Stimulated activated CD8-positive, alpha-beta memory T cell treated with anti-CD3 and anti-CD28 coated beads, Interleukin-7, amount 100 ng/mL, for 1 hour (primary cell): ENCODE measurements at regions not wholly inside any gene's neighbourhood (a gene's known extent, or its start where the extent isn't known, plus 50 kb on each side); places are given as distances from the start of the nearest gene placed in this dataset.
"Not testable (repeated sequence)": the region's sequence is repeated elsewhere in the genome, so short reads cannot be mapped to it uniquely, and the experiment has no call there.

Experiments
- DNase-seq, 2 donors: peaks; one replicate each; pipeline ENCODE4 v3.0.0-alpha.2; 2020; ENCODE audit warnings: low read depth in 2 of 2

DNA sequence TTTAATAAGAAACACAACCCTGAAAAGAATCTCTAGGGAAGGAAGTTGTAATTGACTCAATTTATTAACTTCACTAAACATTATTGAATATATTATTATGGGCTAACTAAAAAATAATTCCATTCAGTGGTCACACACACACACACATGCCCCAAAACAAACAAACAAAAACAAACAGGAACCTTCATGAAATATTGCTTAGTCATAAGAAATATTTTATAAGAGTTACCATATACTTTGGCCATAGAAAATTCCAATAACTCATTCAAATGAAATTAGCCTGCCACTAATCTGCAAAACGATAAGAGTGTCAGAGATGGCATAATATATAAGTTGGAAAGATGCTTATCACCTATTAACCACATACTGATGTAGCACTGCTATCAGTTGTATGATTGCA, 268.4 kb upstream of the AMIGO2 start:
- no peak for DNase-seq

- DNase-seq: no peak
Measured at GRCh38 chr12:47346251-47347019, 266.7 kb upstream of the AMIGO2 start.

DNA sequence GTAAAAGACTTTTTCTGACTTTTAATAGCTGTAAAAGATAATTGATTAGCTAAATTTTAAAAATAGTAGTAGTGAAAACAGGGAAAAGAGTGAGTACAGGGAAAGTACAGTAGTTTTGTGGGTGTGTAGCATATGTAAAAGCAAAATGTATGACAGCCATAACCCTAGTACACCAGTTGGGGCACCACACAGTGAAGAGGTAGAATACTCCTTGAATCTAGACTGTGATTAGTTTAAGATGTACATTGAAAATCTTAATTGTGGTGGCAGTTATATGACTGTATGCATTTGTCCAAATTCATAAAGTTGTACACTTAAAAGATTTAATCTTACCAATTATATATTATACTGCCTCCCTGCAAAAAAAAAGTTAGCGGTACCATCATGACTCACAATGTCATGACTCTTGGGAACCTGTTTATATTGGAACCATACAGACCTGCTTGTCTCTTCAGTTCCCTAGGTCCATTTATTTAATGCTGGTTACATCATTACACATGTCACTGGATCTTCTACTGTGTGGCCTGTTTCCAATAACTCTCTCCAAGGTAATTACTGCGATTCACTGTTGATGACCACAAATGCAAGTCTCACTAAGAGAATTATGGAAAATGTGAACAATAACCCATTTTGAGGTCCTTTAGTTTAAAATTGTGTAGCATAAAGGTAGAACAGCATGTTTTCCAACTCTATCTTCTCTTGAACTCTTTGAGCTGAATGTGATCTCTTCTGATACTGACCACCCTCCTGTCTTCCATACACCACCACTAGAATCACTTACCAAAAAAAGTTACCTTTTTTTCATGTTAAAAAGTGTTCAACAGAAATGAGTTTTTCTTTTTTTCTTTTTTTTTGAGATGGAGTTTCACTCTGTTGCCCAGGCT, 264.2 kb upstream of the AMIGO2 start:
- DNase-seq: no peak

- no peak for DNase-seq
Measured at GRCh38 chr12:47340411-47341015, 260.8 kb upstream of the AMIGO2 start.

- DNase-seq: no peak
Measured at GRCh38 chr12:47337581-47337980, 257.8 kb upstream of the AMIGO2 start.

- not testable (repeated sequence) for DNase-seq
Measured at GRCh38 chr12:47333271-47333858, 253.6 kb upstream of the AMIGO2 start.

- DNase-seq: no peak
Measured at GRCh38 chr12:47328831-47329545, 249.2 kb upstream of the AMIGO2 start.

- no peak for DNase-seq
Measured at GRCh38 chr12:47326190-47326589, 246.4 kb upstream of the AMIGO2 start.

- DNase-seq: no peak
Measured at GRCh38 chr12:47323802-47324201, 244.0 kb upstream of the AMIGO2 start.

DNA sequence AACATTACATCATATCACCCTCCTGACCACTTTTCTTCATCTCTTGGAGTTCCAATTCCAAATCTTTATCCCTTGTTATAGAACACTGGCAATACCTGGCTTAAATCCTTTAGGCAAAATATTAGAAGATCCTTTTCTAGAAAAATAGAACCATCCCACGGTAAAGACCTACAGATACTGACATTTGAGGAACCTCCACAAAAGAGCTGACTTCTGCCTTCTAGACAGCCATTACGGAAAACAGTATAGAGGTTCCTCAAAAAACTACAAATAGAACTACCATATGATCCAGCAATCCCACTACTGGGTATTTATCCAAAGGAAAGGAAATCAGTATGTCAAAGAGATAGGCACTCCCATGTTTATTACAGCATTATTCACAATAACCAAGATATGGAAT, 241.7 kb upstream of the AMIGO2 start:
- DNase-seq: no peak

DNA sequence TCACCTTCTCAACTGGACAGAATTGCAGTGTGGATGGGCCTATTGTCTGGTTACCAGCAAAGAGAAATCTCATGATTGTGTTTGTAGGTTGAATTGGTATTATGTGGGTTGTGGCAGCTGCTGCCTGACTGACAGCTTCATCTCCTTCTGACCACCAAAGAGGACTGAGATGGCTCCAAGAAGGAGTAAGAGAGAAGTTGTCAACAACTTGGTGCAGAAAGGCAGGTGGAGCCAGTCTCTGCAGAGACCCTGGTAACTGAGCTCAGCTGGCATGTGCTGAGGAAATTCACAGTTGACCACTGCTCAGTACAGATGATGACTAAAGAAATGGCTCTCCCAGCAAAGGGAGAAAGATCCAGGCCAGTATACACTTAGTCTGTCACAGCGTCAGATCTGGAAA, 240.0 kb upstream of the AMIGO2 start:
- no peak for DNase-seq

DNA sequence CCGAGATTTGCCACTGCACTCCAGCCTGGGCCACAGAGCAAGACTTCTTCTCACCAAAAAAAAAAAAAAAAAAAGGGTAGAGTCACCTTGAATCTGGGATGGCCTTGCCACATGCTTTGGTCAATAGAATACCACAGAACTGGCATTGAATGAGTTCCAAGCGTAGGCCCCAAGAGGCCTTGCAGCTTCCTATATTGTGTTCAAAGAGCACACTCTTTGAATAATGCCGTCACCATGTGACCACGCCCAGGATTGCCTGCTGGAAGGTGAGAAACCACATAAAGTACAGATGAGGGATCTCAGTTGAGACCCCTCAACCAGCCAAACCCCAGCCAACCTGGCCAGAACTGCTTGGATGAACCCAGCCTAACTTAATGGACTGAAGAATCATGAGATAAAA, 239.2 kb upstream of the AMIGO2 start:
- no peak for DNase-seq

DNA sequence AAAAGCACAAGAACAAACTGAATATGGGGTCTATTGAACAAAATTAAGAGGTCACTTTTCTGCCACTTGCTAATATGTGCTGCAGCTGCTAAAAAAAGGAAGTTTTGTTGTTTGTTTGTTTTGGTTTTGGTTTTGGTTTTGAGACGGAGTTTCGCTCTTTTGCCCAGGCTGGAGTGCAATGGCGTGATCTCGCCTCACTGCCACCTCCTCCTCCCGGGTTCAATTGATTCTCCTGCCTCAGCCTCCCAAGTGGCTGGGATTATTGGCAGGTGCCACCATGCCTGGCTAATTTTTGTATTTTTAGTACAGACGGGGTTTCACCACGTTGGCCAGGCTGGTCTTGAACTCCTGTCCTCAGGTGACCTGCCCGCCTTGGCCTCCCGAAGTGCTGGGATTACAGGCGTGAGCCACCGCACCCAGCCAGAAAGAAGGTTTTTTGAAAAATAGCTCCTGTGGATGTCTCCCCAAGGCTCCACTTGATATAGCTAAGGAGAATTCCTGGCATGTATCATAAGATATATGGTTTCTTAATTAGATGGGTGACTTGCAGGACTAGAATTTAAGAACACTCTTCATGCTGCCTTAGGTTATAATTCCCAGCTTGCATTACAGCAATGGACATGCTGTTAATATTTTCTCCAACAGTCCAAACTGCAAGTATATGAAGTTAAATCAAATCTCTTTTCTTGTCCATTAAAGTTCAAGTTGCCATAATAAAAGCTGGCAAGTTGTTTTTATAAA, 237.6 kb upstream of the AMIGO2 start:
- no peak for DNase-seq

DNA sequence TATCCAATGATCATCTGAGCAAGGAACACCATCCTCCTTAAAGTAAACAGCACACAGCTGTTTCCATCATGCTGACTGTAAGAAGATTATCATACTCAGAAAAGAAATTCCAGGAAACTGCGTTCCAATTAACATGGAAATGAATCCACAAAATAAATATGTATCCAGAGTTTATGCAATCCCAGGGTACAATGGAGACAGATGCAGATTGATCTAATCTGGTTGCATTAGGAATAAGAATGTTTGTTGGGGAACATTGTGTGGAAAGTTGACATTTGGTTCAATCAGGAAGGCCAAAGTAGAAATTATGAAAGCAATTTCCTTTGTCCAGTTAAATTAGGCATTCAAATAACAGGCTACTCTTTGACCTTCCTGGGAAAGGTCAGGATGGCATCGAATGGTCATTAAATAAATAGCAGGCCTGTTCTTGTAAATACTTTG, 236.9 kb upstream of the AMIGO2 start:
- no peak for DNase-seq

DNA sequence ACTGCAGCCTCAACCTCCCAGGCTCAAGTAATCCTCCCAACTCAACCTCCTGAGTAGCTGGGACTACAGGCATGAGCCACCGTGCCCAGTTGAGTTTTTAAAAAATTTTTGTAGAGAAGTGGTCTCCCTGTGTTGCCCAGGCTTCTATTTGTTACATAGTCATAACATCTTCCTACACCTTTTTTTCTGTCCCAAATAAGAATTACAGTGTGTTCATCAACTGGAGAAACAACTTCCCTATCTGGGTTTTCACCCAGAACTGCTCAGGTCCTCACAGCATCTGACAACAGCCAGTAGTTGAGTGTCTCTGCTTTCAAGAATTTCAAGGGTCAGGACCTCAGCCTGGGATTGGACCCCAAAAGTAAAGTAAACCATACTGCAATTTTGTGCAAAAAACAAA, 235.2 kb upstream of the AMIGO2 start:
- no peak for DNase-seq

DNA sequence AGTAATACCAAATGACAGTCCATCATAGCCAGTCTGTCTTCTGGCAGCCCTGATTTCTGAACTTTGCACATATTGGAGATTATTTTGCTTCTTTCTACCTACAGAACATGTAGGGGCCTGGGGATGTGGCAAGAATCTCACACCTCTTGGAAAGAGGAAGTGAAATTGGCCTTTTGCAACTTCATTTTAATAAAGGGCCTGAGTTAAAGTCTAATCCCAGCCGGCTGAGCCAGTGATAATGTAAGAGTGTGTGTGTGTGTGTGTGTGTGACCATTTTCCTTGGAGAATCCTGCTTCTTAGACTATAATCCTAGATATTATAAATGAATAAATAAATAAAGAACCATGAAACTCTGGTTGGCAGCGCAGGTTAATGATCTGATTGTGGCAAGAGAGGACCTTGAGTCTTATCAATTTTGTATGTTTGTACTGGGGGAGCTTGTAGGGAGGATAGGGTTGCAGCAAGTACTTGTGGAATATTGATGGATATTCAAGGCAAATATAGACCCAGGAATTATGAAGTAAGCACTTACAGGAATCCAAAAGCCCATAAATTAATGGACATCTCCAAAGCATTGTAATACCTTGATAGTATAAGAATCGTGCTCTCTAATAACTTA, 233.2 kb upstream of the AMIGO2 start:
- no peak for DNase-seq

DNA sequence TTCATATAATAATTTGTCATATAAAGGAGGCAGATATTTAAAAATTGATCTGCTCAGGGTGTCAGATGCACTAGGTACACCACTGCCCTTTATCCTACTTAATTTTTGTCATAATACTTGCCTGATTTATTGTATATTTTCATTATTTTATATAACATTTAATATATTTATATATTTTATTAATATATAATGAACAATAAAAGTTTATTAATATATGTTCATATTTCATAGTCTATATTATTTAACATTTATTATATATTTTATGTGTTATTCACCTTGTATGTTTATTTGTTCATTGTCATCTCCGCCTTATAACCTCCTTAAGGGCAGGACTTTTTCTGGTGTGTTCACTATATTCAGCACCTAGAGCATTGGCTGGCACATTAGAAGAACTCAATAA, 232.4 kb upstream of the AMIGO2 start:
- no peak for DNase-seq

DNA sequence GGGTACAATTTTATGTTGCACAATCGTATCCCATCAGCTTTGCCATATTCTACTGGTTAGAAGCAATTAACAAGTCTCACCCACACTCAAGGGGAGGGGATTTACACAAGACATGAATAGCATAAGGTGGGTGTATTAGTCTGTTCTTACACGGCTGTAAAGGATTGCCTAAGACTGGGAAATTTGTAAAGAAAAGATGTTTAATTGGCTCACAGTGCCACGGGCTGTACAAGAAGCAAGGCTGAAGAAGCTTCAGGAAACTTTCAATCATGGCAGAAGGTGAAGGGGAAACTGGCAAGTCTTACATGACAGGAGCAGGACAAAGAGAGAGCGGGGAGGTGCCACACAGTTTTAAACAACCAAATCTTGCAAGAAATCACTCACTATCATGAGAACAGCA, 231.8 kb upstream of the AMIGO2 start:
- no peak for DNase-seq

DNA sequence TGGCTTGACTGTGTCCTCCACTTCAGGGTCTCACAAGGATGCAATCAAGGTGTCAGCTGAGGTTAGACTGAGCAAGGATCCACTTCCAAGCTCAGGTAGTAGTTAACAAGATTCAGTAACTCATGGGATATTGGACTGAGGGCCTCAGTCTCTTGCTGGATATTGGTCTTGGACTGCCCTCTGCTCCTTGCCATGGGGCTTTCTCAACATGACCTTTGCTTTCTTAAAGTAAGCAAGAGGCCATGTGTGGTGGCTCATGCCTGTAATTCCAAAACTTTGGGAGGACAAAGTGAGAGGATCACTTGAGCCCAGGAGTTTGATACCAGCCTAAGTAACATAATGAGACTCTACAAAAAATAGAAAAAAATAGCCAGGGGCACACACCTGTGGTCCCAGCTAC, 231.3 kb upstream of the AMIGO2 start:
- DNase-seq: no peak

- DNase-seq: no peak
Measured at GRCh38 chr12:47308672-47309071, 228.9 kb upstream of the AMIGO2 start.
